CD4-positive, alpha-beta T cell treated with Interleukin-17A for 4 hours (primary cell): ENCODE measurements at regions not wholly inside any gene's neighbourhood (a gene's known extent, or its start where the extent isn't known, plus 50 kb on each side); places are given as distances from the start of the nearest gene placed in this dataset.

Source experiments
- DNase-seq: peaks from one replicate; pipeline ENCODE4 v3.0.0-alpha.2; 2020; ENCODE audit warnings: mixed read lengths

- DNase-seq = no peak
These were observed 128.9 kb upstream of the PMEPA1 start for GRCh38 chr20:57838670-57839151.

DNA sequence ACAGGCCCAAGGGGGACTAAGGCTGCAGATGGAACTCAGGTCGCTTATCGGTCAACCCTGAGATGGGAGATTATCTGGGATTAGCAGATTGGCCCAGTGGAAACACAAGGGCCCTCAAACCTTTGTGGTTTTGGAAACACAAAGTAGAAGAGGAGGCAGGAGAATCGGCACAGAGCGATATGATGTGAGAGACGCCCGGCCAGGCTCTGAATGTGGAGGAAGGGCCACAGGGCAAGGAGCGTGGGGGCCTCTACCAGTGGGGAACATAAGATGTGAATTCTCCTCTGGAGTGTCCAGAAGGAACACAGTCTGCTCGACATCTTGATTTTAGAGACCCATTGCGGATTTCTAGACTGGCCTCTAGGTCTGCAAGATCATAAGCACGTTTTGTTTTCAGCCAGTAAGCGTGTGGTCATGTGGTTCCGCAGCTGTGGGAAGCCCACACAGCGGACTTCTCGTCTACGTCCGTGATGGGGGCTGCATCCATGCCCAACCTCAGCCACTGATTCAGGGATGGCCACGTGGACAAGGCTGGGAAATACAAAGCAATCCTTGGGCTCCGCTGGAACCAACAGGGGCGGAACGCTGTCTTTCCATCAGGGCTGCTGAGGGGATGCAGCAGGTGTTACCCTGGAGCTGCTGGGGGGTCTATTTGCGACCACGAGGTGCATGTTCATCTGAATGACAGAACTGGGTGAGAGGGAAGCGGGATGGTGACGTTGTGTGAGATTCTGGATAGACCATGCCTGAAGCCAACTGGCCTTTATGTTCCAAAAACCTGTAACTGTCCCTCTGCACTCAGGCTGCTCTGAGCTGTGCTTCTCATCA, 127.6 kb upstream of the PMEPA1 start:
- DNase-seq = no peak

GRCh38 chr20:57835588-57836455, 126.0 kb upstream of the PMEPA1 start:
- no peak for DNase-seq

GRCh38 chr20:57835074-57835452, 125.2 kb upstream of the PMEPA1 start:
- DNase-seq = no peak

- DNase-seq = no peak
These were observed 124.7 kb upstream of the PMEPA1 start for GRCh38 chr20:57834306-57835073.

DNA sequence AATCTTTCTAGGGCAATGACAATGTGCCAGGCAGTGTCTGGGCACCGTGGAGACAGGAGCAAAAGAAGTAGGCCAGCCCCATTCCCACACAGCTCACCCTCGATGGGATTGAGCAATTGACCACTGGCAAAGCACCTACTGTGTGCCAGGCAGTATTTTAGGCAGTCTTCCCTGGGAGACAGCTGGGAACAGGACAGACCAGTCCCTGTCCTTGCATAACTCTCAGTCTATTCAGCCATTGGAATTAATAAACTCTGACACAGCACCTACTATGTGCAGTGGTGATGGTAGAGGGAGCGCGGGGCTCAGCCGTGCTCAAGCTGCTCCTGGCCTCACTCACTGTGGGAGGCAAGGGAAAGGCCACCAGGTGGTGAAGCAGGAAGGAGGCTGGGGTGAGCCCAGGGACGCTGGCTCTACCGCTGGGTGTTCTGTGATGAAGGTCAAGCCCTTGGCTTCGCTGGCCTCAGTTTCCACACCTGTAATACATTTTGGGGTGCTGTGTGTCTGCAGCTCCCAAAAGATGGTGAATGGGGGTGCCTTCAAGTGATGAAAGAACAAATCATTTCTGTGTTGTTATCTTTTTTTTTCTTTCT, 122.3 kb upstream of the PMEPA1 start:
- DNase-seq = no peak

GRCh38 chr20:57831326-57831992, 121.6 kb upstream of the PMEPA1 start:
- no peak for DNase-seq

GRCh38 chr20:57830515-57830895, 120.7 kb upstream of the PMEPA1 start:
- no peak for DNase-seq

DNA sequence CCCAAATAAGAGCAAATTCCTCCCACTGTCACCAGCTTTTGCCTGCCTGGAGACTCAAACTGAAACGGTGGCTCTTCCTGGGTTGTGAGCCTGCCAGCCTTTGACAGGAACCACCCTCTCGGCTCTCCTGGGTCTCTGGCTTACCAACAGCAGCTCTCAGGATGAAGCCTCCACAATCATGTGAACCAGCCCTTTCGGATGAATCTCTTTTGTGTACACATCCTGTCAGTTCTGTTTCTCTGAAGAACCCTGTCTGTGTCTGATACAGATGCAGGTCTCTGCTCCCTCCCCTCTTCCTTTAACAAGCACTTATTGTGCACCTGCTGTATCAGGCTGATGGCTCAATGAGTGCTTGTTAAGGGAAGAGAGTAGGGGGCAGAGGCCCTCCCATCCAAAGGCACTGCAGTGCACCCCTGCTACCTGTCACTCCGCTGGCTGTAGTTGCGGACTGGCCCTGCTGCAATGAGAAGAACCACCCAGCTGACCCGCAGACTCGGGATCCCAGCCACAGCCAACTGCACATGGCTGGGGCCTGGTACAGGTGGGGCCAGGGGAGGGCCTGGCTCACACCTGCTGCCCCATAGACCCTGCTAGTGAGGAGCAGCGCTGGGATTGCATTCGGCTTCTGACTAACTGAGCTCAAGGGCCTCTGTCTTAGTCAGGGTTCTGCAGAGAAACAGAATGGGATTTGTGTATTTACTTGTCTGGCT, 120.1 kb upstream of the PMEPA1 start:
- DNase-seq = no peak

GRCh38 chr20:57829336-57829735, 119.5 kb upstream of the PMEPA1 start:
- DNase-seq = no peak

DNA sequence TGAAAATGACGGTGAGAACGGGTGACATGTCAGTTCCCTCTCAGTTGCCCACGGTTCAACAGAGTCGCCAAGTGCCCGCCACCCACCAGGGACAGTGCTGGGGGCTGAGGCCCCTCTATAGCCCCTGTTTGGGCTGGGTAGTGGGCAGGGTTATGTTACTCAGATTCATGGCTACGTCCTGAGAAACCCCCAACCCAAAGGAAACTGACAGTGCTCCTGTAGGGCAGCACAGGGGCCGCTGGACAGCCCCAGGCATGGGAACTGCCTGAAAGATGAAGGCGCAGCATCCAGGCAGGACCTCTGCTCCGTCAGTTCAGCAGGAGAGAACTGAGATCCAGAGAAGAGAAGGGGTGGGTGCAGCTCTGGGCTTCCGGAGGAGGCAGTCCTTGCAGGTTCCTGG, 118.9 kb upstream of the PMEPA1 start:
- no peak for DNase-seq

DNA sequence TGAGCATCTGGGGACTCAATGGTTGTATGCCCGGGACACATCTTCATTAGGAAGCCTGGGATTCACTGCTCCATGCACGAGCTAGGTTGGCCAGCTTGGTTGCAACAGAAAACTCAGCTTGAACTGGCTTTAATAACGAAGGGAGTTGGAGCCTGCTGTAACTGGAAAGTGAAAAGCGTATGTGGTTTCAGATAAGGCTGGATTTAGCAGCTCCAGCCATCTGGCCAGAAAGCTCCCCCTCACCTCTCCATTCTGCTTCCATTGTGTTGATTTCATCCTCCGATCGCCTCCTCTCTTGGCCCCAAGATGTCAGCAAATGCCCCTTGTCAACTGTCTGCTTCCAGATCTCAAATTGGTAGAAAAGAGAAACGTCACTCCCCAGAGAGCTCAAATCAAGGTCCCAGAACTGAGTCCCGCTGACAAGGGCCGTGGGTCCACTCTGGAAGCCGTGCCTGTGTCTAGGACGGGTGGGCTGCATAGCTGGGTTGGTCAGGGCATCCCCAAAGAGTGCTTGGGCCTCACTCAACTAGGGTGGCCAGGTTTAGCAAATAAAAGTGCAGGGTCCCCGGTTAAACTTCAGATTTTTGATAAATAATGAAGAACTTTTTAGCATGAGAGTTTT, 117.0 kb upstream of the PMEPA1 start:
- no peak for DNase-seq

DNA sequence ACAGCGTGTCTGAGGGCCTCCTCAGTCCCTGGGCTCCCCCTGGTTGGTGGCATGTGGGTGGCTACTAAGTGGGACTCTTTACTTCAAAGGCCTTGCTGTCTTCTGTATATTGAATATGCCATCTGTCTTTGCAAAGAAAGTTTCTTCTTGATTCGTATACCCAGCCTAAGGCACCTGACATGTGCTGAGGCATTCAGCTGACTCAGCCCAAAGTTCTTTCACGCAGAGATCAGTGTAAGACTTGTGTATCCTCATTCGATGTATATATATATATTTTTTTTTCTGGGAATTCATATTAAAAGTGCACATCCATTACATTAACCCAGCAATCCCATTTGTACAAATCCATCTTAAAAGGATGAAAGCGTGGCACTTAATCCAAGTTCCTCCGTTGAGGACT, 115.1 kb upstream of the PMEPA1 start:
- DNase-seq = no peak

GRCh38 chr20:57821935-57822334, 112.1 kb upstream of the PMEPA1 start:
- DNase-seq = no peak

DNA sequence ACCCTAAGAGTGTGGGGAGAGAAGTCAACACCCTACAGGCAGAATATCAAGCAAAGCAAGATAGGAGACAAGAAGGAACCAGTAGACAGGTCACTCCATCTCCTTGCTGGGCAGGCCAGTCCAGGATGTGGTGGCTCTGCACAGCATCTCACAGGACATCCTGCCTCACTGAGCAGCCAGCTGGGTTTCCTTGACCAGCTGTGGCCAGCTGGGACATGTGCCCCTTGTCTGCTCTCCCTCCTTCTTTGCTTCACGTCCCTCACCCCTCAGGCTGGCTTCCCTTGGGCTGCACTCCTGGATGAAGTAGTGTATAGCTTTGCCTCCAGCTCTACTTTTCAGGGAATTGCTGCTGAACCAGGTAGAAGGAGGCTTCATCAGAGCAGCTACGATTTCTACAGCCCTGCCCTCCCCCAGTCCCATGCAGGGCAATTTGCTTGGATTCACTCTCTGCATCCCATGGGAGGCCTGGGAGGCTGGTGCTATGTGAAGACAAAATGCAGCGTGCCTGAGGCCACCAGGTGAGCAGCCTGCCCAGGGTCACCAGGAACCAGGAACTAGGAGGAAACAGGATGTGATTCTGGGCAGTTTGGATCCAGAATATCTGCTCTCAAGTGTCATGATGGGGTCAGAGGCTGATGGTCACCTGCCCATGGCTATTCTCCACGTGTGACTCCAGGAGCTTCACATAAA, 110.0 kb upstream of the PMEPA1 start:
- DNase-seq = no peak

- no peak for DNase-seq
These were observed 109.5 kb upstream of the PMEPA1 start for GRCh38 chr20:57819291-57819690.

DNA sequence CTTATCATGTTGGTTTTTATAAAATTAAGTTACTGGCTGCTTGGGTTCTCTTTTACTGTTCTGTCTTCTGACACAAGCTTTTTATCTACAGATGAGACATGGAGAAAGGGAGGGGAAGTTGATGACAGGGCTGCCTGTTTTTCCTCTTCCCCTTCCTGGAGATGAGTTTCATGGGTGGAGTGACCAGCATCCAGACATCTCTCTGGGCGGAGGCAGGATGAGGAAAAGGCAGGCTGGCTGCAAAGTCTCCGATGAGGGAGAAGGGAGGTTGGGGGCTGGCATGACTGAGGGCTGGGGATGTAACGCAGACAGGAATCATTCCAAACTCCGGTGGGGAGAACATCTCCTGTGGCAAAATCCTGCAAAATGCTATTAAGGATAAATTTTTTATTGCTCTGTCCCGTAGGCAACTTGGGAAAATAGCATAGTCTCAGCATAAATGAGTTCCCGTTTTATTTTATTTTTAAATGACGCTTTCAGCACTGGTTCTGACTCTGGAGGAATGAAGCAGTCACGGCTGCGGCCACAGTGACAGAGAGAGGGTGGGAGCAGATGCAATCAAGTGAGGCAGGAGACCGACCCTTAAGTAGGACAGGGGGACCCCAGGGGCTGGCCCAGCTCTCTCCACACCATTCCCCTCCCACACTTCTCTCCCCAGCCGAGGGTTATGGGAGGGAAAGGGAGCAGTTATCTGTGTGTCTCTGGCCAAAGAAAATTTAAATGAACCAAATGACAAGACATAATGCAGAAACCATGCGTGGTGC, 108.8 kb upstream of the PMEPA1 start:
- no peak for DNase-seq

- DNase-seq = no peak
These were observed 105.6 kb upstream of the PMEPA1 start for GRCh38 chr20:57815405-57815804.

DNA sequence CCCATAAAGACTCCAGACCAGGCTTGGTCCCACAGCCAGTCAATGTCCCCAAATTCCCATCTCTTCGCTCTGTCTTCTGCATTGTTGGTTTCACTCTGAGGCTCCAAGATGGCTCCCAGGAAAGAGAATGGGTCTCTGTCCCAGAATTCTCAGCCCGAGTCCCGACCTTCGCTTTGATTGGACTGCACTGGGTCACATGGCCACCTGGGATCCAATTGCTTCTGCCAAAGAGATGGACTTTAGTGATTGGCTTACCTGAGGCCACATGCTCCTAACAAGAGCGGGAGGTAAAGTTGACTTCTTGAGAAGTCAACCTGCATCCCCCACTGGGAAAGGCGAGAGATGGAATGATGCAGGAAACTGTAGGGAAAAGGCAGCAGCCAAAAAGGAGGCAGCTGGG, 104.7 kb upstream of the PMEPA1 start:
- no peak for DNase-seq
